GM19438 (cell line): ENCODE measurements at regions not wholly inside any gene's neighbourhood (a gene's known extent, or its start where the extent isn't known, plus 50 kb on each side); places are given as distances from the start of the nearest gene placed in this dataset.
"Not testable (repeated sequence)": the region's sequence is repeated elsewhere in the genome, so short reads cannot be mapped to it uniquely, and the experiment has no call there.

ENCODE experiments used
- ATAC-seq: cut with Tn5 transposase; IDR thresholded peaks from one replicate; pipeline ENCODE4 v1.9.1; 2021; ENCODE audit warnings: low read depth; ENCODE audit not compliant: unreplicated experiment

DNA sequence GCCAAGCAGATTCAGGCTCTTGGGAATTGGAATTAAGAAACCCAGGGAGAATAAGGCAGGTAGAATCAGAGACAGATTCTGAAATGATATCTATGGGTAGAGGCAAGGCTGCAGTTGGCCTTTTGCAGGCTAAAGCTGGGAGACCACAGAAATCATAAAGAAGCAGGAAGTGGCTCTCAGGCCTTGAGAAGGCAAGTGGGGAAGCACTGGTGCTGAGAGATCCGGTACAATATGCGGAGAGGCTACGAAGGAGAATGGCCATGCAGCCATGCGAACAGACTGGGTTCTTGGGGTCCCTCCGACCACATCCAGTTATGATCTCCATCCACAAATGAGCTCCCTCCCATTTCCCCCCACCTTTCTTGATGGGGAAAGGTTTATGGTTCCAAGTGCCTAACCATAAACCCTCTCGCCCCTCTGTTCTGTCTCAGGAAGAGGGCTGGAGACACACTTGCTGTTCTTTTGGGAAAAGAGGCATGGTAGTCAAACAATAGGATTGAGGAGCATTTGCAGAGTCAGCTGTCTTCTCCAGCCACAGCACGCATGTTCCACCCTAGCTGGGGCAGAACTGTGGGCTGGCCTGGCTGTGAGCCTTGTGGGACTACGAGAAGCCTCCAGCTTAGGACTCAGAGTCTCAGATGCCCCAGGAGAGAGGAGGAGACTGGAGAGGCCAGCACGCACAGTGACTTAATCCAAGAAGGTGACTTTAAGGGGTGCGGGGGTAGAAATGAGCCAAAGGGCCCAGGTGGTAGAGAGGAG is 99.6 kb downstream of the RPLP1 start:
- ATAC-seq = no peak

DNA sequence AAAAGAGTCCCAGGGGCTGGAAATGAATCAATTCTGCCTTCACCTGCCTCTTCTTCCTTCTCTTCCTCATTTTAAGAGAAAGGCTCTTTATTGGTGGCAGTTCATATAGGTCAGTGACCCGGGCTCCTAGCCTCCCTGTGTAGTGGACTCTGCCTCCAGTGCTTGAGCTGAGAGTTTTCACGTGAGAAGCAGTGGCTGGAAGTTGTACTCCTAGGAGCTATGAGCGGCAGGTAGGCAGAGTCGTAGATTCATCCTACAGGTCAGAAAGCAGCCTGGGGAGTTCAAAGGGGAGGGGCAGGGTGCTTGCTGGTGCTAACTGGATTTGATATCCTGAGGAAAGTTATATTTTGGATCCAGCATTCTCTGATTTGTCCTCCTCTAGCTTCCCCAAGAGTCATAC is 101.1 kb downstream of the RPLP1 start:
- ATAC-seq = no peak

DNA sequence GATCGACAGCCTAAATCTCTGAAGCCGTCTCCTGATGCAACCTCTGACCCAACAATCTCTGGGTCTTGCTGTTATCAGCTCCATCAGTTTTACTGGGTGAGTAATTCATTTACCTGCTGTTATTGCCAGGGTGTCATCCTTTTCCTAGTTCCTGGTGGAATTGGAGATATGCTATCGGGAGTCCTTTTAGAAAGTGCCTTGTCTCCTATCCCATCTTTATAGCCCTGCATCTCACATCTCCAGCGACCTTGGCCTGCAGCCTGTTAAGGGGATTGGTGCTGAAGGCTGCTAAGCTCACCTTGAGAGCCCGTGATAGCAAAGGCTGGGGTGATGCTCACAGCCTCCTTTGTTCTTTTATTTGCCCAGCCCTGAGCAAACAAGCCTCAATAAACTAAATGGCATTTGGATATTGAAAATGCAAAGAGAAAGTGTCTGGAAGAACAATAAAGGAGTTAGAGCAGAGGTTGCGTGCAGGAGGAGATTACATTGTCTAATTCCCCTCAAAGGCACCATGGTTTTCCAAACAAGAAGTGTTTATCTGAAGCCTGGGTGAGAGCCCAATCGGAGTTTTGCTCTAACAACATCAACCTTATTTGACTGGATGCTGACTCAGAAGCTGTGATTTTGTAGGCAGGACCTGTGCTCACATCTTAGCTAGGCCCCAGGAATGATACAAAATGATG is 101.8 kb downstream of the RPLP1 start:
- ATAC-seq = no peak

DNA sequence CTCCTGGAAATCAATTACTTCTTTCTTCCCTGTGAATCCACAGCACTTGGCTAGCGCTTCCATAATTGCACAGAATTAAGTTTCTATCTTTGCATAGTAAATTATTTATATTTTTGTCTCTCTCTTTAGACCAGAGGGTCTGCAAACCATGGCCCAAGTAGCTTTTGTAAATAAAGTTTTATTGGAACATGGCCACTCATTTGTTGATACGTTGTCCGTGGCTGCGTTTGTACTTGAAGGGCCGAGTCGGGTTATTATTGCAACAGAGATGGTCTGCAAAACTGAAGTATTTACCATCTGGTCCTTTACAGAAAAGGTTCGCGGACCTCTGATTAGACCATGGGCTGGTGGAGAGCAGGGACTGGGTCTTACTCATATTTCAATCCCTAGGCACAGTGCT is 102.5 kb downstream of the RPLP1 start:
- ATAC-seq = no peak

DNA sequence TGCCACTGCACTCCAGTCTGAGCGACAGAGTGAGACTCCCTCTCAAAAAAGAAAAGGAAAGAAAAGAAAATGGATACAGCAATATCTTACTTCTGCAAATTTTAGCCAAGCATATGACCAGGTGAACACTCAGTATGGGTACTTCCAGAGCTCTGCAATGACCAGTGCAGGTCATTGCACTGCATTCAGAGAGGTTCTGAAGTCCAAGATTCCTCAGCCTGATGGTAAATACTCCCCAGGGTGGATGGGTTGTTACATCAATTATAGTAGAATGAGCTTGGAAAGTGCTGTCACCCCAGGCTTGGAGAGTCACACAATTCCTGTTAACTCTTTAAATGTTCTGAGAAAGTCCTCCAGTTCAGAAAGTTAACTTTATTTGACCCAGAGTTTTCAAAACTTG is 103.7 kb downstream of the RPLP1 start:
- no peak for ATAC-seq

DNA sequence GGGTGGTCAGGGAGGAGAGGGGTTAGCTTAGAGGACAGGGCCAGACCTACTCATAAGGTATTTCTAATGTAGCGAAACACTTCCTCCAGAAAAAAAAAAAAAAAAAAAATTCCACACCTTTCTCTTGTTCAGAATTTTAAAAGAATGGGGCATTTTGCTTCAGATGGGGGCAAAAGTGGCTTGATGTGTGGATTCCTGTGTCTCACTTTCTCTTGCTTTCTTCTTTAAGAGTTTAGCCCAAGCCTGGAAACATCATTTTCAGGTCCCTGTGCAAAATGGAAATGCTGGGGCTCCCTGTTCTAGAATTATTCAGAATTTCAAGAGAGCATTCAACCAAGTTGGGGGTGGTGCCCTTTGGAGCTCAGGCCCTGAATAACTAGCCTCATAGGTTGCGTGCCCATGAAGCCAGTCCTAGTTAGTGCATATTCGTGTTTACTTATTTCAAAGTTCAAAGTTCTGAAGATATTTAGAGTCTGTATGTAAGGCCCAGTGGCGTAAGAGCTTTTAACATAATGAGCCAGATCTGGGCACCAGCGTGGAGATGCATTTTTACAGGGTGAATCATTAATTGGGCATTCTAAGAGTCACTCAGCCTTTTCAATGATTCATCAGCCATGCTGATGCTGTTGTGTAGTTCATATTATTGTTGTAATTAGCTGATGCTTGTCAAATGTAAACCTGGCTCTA is 104.5 kb downstream of the RPLP1 start:
- ATAC-seq = no peak

DNA sequence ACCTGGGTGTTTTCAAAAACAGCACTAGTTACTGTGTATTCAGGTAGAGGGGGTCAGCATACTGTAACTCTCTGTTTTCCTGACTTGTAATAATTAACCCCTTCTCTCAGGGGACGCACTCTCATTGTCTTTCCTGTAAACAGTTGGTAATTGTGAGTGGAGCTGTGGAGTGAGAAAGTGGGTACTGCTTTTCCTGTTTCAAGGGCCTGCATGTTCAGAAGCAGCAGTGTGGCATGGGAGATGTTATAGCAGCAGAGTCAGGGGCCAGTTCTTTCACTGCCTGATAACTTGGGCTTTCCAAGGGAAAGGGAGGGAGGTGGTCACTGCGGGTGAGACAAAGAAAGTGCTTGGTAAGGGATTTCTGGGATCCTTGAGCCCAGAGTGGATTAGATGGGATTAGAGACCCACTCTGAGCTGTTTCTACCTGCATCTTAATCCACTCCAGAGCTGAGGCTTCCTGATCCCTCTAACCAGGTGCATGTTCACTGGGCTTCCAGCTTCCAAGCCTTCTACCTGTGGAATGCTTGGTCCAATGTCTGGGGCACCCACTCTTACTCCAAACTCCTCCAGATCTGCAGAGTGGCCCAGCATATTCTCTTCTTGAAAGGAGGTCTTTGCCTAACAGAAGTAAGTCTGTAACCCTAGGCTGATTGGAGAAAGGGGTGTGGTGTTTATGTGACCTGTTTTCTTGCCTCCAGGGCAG is 105.2 kb downstream of the RPLP1 start:
- no peak for ATAC-seq

DNA sequence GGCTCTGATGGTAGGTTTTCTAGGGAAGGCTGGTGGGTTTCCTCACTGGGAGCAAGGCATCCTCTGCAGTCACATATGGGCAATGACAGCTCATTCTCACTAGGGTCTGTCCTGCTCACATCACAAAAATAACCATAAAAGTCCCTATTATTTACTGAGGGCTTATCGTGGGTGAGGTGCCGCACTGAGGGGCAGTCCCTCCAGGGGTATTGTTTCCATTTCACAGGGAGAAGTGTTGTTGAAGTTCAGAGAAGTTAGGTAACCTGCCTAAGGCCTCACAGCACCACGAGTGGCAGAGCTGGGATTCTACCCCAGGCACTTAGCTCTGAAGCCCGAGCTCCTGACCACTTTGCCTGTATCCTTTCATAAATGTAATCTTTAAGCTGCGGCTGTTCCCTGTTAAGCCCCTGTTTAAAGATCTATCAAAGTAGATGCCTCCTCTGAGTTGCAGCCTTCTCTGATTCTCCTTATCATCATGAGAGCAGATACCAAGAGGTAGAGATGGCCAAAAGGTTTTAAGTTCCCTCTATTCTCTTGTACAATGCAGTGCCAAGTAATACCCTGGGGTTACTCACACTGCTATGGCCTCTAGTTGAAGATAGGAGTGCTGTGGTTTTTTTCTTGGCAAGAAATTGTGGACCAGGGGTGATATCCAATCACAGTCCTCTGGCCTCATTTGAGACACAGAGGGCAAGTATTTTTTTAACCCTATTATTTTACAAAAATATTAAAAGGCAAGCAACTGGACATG is 107.0 kb downstream of the RPLP1 start:
- ATAC-seq = no peak

DNA sequence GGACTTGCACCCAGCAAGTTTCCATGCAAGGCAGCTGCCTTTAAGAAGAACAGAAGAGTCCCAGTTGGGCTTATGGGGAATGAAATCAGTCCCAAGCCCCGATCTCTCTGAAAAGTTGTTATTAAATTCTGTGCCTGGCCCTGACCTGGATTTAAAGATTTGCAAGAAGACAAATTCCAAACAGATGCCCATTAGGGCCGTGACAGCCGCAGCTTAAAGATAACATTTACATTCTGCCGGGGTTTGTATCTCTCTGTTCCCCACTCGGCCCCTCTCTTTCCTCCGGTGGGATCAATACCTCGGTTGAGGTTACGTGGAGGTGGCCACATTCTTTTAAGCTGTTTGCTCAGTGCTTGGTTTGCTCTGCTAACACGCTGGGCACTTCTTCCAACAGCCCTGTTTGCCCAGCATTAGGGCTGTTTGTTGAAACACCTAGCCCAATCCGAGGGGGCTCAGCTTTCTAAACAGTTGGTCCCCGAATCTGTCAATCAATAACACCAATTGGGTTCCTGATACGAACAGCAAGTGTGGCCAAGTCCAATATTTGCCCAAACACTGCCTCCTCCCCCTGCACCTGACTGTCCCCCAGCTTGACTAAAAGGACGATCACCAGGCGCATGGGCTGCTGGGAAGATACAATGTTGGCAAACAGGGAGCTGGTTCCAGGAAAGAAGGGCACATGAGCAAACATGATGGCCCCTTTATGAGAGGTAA is 108.6 kb downstream of the RPLP1 start:
- ATAC-seq = no peak

DNA sequence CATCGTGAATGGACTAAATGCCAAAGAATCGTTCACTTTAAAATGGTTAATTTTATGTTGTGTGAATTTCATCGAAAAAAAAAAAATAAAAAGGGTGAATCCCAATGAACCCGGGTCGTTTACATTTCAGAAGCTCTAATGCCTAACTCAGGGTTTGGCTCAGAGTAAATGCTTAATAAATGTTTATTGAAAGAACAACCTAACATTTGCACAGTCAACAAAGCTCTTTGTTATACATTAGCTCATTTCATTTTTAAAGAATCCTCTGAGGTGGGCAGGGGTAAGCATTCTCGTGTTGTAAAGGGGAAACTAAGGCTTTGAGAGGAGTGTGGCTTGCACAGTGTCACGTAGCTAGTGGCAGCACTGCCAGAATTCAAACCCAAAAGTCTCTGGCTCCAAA is 109.5 kb downstream of the RPLP1 start:
- no peak for ATAC-seq

DNA sequence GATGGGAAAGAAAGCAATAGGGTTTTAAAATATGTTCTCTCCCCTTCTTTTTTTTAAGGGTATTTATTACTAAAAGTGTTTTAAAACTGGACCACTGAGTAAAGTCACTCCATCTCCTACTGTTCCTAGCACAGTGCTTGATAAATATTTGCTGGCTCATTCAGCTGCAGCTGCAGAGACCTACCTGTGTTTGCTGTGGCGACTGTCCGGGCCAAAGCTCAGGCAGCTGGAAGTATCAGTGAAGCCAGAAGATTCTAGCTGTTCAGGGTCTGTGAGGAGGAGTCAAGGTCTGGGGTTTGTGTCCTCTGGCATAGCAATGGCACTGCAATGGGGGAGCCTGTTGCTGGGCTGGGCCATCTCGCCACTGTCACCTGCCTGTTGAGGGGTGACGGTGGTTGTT is 109.9 kb downstream of the RPLP1 start:
- no peak for ATAC-seq

DNA sequence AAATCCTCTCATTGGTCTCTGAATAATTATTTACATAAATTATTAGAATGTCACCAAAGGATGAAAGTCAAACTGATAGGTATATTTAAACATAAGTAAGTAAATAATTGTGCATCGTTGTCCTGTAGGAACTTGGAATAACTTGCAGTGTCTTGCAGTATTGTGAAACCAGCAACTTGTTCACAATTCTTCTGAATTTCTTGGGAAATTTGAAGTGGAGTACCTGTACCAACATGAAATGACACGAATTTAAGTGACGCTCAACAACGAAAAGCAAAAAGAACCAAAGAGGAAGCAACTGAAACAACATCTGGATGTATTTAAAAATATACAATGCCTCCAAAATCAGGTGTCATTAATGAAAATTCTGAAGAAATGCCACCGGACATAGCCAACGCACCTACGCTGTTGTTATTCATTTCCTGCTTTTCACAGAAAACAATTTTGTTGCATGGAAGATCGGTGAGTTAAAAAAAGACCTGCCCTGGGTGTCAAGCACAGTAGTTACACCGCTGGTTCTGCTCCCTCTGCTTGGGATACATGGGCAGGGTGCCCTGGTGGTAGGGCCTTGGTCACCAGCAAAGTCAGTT is 112.5 kb downstream of the RPLP1 start:
- ATAC-seq = no peak

DNA sequence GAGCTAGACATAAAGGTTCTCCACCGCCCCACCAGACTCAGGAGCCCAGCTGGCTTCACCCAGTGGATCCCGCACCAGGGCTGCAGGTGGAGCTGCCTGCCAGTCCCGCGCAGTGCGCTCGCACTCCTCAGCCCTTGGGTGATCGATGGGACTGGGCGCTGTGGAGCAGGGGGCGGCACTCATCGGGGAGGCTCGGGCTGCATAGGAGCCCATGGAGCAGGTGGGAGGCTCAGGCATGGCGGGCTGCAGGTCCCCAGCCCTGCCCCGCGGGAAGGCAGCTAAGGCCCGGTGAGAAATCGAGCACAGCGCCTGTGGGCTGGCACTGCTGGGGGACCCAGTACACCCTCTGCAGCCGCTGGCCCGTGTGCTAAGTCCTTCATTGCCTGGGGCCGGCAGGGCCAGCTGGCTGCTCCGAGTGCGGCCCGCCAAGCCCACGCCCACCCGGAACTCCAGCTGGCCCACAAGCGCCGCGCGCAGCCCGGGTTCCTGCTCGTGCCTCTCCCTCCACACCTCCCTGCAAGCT is 114.7 kb downstream of the RPLP1 start:
- not testable (repeated sequence) for ATAC-seq

DNA sequence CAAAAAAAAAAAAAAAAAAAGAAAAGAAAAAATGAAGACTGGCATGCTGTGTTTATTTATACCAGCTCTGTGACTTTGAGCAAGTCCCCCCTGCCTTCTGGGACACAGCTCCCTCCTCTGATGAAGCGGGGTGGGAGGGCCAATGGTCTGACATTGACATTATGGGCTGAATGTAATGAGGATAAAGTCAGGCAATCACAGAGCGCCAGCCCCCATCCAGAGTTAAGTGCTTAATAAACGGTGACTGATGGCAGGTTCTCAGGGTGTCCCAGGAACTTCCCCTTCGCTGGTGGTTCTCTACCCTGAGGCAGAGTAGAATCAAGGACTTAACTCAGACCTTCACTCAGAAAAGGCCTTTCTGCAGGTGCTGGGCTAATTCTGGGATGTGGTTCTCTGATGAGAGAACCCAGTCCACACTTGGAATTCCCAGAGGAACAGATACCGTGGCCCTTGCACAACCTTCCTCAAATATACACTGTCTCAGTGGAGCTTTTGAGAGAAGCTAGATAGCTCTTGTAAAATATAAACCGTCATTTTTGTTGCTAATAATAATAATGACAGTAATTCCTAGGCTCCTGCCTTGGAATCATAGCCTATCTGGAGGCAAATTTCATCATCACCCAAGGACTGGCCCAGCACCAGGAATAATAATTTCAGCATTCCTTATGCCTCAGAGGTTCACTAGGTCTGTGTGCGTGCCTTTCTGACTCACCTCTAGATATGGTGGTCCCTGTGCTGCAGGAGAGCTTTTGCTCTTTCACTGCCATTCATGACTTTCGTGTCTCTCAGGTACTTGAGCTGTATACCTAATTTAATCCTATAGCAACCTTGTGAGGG is 115.8 kb downstream of the RPLP1 start:
- no peak for ATAC-seq

DNA sequence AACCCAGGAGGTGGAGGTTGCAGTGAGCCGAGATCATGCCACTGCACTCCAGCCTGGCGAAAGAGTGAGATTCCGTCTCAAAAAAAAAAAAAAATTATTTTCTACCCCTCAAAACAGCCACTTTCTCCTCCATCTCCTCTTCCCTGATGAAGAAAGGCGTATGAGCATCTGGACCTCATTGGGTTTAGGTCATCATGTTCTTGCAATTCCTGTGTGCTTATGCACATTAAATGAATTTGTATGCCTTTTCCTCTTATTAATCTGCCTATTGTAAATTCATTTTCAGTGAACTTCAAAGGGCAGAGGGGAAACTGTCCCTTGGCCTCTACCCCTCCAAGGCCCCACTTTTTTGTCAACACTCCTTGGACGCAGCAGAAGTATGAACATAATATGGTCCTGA is 117.8 kb downstream of the RPLP1 start:
- ATAC-seq = no peak

DNA sequence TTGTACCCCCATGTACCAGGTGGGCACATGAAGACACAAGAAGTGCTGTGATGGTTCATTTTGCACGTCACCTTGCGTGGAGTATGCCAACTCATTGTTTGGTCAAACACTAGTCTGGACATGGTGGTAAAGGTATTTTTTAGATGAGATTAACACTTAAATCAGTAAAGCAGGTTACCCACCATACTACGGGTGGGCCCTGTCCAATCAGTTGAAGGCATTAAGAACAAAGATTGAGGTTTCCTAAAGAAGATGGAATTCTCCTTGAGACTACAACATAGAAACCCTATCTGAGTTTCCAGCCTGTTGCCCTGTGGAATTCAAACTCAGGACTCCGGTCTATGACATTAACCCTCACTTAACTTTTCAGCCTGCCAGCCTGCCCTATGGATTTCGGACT is 118.4 kb downstream of the RPLP1 start:
- no peak for ATAC-seq

DNA sequence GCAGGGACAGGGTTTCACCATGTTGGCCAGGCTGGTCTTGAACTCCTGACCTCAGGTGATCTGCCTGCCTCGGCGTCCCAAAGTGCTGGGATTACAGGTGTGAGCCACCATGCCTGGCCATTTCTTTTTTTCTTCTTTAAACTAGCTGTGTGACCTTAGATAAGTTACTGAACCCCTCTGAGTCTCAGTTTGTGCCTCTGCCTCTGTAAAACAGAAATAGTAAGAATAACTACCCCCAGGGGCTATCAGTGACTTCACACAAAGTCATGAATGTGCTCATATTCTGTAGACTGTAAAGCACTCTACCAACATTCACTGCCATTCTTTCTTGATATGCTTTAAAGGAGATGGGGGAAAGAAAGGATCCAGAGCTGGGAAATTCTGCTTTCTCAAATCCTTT is 120.7 kb downstream of the RPLP1 start:
- not testable (repeated sequence) for ATAC-seq

DNA sequence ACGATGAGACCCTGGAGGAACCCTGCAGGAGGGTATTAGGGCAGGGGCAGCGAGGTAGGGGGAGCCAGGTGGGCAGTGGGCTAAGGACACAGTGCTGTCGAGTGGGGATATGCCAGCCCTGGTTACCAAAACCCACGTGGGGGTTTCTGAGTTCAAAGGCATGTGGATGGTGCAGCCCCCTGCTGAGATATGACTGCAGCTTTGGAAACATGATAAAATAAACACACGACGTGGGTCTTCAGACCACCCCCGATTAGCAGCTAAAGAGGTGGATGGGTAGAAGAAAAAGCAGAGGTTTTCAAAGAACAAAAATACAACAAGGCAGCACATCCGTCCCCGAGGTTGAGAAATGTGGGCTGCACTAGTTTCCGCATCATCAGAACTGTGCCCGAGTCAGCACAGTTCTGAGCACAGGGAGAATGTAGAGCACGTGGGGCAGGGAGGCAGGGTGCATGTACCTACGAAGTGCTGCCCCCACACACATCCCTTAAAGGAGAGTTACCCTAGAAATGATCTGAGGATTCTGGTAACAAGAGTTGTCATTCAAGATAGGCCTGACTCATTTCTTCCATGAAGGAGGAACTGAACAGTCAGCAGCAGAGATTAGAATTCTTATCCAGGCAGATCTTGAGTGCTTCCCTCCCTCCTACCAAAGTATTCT is 121.3 kb downstream of the RPLP1 start:
- no peak for ATAC-seq
